Vagina (tissue), 2 donors: ENCODE measurements at regions not wholly inside any gene's neighbourhood (a gene's known extent, or its start where the extent isn't known, plus 50 kb on each side); places are given as distances from the start of the nearest gene placed in this dataset.

Experiments used
- POLR2A ChIP-seq, 2 donors: fragments of 450-650 bp; IDR thresholded peaks; one replicate each; pipeline ENCODE4 v1.6.1; 2017; ENCODE audit warnings: antibody characterized with exemption in 2 of 2, mild to moderate bottlenecking in 2 of 2, moderate library complexity in 2 of 2
- POLR2AphosphoS5 ChIP-seq, 2 donors: sonication (generic); formaldehyde crosslinking; IDR thresholded peaks; one replicate each; pipeline ENCODE4 v1.9.0; 2017; ENCODE audit warnings: antibody characterized with exemption in 2 of 2, mild to moderate bottlenecking in 2 of 2, low read depth in 1 of 2; ENCODE audit not compliant: insufficient read depth in 1 of 2
- TF ChIP-seq, protein P1 (sequence below), 3 experiments: fragments of 450-650 bp in 2 of 3; fragments of 200-600 bp in 1 of 3; sonication (generic) in 1 of 3; IDR thresholded peaks; one replicate each; pipeline ENCODE4 v1.5.1; 2017 to 2019; ENCODE audit warnings: antibody characterized with exemption in 3 of 3, mild to moderate bottlenecking in 2 of 3, moderate library complexity in 2 of 3

DNA sequence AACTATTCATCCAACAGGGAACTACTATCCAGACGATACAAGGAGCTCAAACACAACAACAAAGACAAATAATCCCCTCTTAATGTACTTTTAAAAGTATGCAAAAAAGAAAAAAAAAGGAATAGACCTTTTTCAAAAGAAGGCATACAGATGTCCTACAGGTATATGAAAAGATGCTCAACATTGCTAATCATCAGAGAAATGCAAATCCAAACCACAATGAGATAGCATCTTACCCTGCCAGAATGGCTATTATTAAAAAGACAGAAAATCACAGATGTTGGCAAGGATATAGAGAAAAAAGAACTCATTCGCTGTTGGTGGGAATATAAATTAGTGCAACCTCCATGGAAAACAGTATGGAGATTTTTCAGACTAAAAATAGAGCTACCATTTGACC lies 67.1 kb upstream of the ENPP6 start:
- TF ChIP-seq, protein P1, sequence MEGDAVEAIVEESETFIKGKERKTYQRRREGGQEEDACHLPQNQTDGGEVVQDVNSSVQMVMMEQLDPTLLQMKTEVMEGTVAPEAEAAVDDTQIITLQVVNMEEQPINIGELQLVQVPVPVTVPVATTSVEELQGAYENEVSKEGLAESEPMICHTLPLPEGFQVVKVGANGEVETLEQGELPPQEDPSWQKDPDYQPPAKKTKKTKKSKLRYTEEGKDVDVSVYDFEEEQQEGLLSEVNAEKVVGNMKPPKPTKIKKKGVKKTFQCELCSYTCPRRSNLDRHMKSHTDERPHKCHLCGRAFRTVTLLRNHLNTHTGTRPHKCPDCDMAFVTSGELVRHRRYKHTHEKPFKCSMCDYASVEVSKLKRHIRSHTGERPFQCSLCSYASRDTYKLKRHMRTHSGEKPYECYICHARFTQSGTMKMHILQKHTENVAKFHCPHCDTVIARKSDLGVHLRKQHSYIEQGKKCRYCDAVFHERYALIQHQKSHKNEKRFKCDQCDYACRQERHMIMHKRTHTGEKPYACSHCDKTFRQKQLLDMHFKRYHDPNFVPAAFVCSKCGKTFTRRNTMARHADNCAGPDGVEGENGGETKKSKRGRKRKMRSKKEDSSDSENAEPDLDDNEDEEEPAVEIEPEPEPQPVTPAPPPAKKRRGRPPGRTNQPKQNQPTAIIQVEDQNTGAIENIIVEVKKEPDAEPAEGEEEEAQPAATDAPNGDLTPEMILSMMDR (IDR thresholded peaks at IDR 0.05), result no peak
- TF ChIP-seq POLR2A (IDR thresholded peaks at IDR 0.05), result no peak
- no peak for TF ChIP-seq POLR2AphosphoS5 (IDR thresholded peaks at IDR 0.05; ENCODE audit: insufficient read depth in 1 of 2, low read depth in 1 of 2)
